Loucy (cell line): ENCODE measurements at regions not wholly inside any gene's neighbourhood (a gene's known extent, or its start where the extent isn't known, plus 50 kb on each side); places are given as distances from the start of the nearest gene placed in this dataset.

Experiments
- H2AFZ ChIP-seq: fragments of 200-600 bp; sonication (generic); 2 replicates; pipeline ENCODE4 v1.6.0; 2016; ENCODE audit warnings: antibody characterized with exemption, mild to moderate bottlenecking, low read length, moderate library complexity
- H3F3A ChIP-seq: fragments of 200-600 bp; 2 replicates; pipeline ENCODE4 v1.6.0; 2016; ENCODE audit warnings: antibody characterized with exemption, low read depth, mild to moderate bottlenecking
- H3K27me3 ChIP-seq: fragments of 200-600 bp; sonication (generic); 2 replicates; pipeline ENCODE4 v1.6.1; 2014; ENCODE audit warnings: low read length, mild to moderate bottlenecking; ENCODE audit not compliant: insufficient read depth, poor library complexity, severe bottlenecking
- H3K36me3 ChIP-seq: fragments of 200-600 bp; sonication (generic); 2 replicates; pipeline ENCODE4 v1.6.1; 2016; ENCODE audit warnings: low read length; ENCODE audit not compliant: insufficient read depth
- H3K4me1 ChIP-seq: fragments of 200-600 bp; sonication (generic); 2 replicates; pipeline ENCODE4 v1.5.1; 2014; ENCODE audit warnings: low read length, mild to moderate bottlenecking; ENCODE audit not compliant: insufficient read depth, poor library complexity, severe bottlenecking
- H3K4me2 ChIP-seq: fragments of 200-600 bp; sonication (generic); 2 replicates; pipeline ENCODE4 v1.6.0; 2014; ENCODE audit warnings: antibody characterized with exemption, low read length, low read depth, mild to moderate bottlenecking; ENCODE audit not compliant: poor library complexity, severe bottlenecking
- H3K4me3 ChIP-seq: fragments of 200-600 bp; sonication (generic); 2 replicates; pipeline ENCODE4 v1.5.1; 2014; ENCODE audit warnings: low read length, mild to moderate bottlenecking, mixed read lengths; ENCODE audit not compliant: poor library complexity, severe bottlenecking
- H3K79me2 ChIP-seq: fragments of 200-600 bp; sonication (generic); 2 replicates; pipeline ENCODE4 v1.6.1; 2014; ENCODE audit warnings: low read length; ENCODE audit not compliant: insufficient read depth
- H3K9ac ChIP-seq: fragments of 200-600 bp; sonication (generic); 2 replicates; pipeline ENCODE4 v1.6.0; 2014; ENCODE audit warnings: mild to moderate bottlenecking, low read depth, low read length, moderate library complexity; ENCODE audit not compliant: poor library complexity, severe bottlenecking
- H3K9me2 ChIP-seq: fragments of 200-600 bp; sonication (generic); replicated peaks from 2 replicates; pipeline ENCODE4 v1.6.1; 2016; ENCODE audit warnings: low read depth, low read length, mixed read lengths
- H3K9me3 ChIP-seq: fragments of 200-600 bp; sonication (generic); 2 replicates; pipeline ENCODE4 v1.6.1; 2014; ENCODE audit warnings: mild to moderate bottlenecking, antibody characterized with exemption, low read length, low read depth; ENCODE audit not compliant: insufficient read depth
- H4K20me1 ChIP-seq: fragments of 200-600 bp; sonication (generic); 2 replicates; pipeline ENCODE4 v1.6.0; 2014; ENCODE audit warnings: antibody characterized with exemption, low read length, mild to moderate bottlenecking; ENCODE audit not compliant: insufficient read depth, poor library complexity, severe bottlenecking
- EZH2phosphoT487 ChIP-seq: fragments of 200-600 bp; IDR thresholded peaks from 2 replicates; pipeline ENCODE4 v1.6.1; 2018; ENCODE audit warnings: antibody characterized with exemption, mild to moderate bottlenecking, moderate library complexity, borderline replicate concordance
- TF ChIP-seq, protein P1 (sequence below): fragments of 200-600 bp; sonication (generic); conservative IDR thresholded peaks from 2 replicates; pipeline ENCODE4 v1.5.1; 2014; ENCODE audit warnings: mild to moderate bottlenecking, antibody characterized with exemption, low read length

DNA sequence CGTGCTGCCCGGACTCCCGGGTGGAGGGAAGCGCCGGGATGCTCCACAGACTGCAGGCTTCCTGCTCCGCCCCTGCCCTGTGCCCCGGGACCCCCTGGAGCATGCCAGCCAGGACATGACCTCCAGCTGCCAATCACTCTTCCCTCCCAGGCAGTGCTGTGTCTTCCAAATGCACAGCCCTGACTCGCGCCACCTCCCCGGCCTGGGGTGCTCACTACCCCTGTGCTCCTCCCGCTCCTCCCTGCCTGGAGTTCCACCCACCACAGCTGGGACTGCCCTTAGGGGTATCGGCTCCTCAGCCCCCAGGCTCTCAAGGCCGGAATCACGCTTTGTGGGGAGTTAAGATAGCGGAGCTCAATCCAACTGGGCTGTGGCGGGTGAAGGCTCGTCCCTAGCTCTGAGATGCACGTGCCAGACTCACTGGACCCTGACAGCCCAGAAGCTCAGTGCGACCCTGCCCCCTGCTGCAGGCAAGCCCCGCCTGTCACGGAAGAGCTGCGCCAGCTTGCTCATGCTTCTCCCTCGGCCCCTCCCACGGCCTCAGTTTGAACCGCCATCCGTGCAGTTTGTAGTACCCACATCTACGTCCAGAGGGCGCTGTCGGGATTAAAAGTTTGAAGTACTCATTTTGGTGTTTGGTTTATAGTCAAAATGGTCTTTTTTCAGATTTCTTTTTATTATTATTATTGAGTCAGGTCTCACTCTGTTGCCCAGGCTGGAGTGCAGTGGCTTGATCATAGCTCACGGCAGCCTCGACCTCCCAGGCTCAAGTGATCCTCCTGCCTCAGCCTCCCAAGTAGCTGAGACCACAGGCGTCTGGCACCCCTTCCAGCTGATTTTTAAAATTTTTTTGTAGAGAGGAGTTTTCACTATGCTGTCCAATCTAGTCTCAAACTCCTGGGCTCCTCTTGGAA is 142.5 kb upstream of the TCERG1L start:
- no peaks in the 10 kb centered on the region for H3K36me3 ChIP-seq
- no peaks in the 10 kb centered on the region for H4K20me1 ChIP-seq
- TF ChIP-seq, protein P1, sequence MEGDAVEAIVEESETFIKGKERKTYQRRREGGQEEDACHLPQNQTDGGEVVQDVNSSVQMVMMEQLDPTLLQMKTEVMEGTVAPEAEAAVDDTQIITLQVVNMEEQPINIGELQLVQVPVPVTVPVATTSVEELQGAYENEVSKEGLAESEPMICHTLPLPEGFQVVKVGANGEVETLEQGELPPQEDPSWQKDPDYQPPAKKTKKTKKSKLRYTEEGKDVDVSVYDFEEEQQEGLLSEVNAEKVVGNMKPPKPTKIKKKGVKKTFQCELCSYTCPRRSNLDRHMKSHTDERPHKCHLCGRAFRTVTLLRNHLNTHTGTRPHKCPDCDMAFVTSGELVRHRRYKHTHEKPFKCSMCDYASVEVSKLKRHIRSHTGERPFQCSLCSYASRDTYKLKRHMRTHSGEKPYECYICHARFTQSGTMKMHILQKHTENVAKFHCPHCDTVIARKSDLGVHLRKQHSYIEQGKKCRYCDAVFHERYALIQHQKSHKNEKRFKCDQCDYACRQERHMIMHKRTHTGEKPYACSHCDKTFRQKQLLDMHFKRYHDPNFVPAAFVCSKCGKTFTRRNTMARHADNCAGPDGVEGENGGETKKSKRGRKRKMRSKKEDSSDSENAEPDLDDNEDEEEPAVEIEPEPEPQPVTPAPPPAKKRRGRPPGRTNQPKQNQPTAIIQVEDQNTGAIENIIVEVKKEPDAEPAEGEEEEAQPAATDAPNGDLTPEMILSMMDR = peak; percentile 68
- TF ChIP-seq EZH2phosphoT487 = no peak
- H3K9me3 ChIP-seq = no peaks in the 10 kb centered on the region
- H3K4me2 ChIP-seq = no peak overlapping the region
- 0 out of 2 replicates have a peak overlapping the region, but pooled peaks have one; percentile 36 for H2AFZ ChIP-seq
- no peaks in the 10 kb centered on the region for H3K27me3 ChIP-seq
- no peaks in the 10 kb centered on the region for H3F3A ChIP-seq
- H3K4me1 ChIP-seq = no peaks in the 10 kb centered on the region
- no peak overlapping the region for H3K9ac ChIP-seq
- H3K4me3 ChIP-seq = no peak overlapping the region
- no peaks in the 10 kb centered on the region for H3K9me2 ChIP-seq
- no peaks in the 10 kb centered on the region for H3K79me2 ChIP-seq

DNA sequence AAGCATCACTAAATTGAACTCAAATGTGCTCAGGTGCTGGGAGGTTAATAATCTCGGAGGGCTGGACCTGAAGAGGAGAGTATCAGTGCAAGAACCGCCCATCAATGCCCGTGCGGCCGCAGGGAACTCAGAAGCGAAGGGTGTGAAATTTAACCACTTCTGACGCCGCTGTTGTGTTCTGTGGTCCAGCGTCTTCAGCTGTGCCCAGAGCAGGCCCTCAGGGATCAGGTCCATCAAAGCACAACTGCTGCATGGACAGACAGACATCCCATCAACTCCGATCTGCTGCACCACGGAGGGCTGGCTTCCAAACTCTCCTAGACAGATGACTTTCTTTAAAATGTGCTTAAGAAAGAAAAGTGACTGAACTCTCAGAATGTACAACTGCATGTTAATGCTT is 144.9 kb upstream of the TCERG1L start:
- no peak overlapping the region for H3K4me3 ChIP-seq
- H3K4me1 ChIP-seq = no peaks in the 10 kb centered on the region
- no peaks in the 10 kb centered on the region for H3K9me2 ChIP-seq
- no peak overlapping the region for H2AFZ ChIP-seq
- H3F3A ChIP-seq = no peaks in the 10 kb centered on the region
- H4K20me1 ChIP-seq = no peaks in the 10 kb centered on the region
- TF ChIP-seq, protein P1 = no peak
- TF ChIP-seq EZH2phosphoT487 = no peak
- no peaks in the 10 kb centered on the region for H3K36me3 ChIP-seq
- H3K9me3 ChIP-seq = no peaks in the 10 kb centered on the region
- no peaks in the 10 kb centered on the region for H3K27me3 ChIP-seq
- no peak overlapping the region for H3K9ac ChIP-seq
- no peak overlapping the region for H3K4me2 ChIP-seq
- no peaks in the 10 kb centered on the region for H3K79me2 ChIP-seq

DNA sequence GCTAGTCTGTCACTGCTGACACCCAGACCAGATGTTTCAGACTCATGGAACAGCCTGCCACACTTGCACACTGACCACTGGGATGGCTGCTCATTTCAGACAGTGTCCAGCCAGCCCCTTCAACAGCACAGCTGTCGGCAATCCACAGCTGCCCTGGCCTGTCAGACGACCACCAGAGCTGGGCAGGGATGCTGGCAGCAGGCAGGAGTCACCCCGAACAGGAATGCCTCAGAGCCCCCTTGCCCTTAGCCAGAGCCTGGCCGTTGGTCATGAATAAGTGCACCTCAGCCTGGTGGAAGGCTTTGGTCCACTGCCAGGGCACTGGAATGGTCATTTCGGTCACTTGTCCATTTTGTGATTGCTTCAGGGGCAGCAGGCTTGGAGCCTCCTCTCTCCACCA is 149.6 kb upstream of the TCERG1L start:
- TF ChIP-seq, protein P1 = no peak
- TF ChIP-seq EZH2phosphoT487 = no peak
- Histone ChIP-seq H3K4me3 (no peak overlapping the region), H2AFZ (no peak overlapping the region), H3K4me1 (no peaks in the 10 kb centered on the region), H3K79me2 (no peaks in the 10 kb centered on the region), H3F3A (no peaks in the 10 kb centered on the region), H3K9me2 (no peaks in the 10 kb centered on the region), H3K4me2 (no peak overlapping the region), H4K20me1 (no peaks in the 10 kb centered on the region), H3K36me3 (no peaks in the 10 kb centered on the region), H3K27me3 (no peaks in the 10 kb centered on the region), H3K9ac (no peak overlapping the region), H3K9me3 (no peaks in the 10 kb centered on the region; the same call in 1 of the 2 replicates)
